Lung microvascular endothelial cell (primary cell): ENCODE measurements at regions not wholly inside any gene's neighbourhood (a gene's known extent, or its start where the extent isn't known, plus 50 kb on each side); places are given as distances from the start of the nearest gene placed in this dataset.
A peak's percentile ranks its signal among the peaks of the same experiment; 100 is the strongest.
"Not testable (repeated sequence)": the region's sequence is repeated elsewhere in the genome, so short reads cannot be mapped to it uniquely, and the experiment has no call there.

Experiments used
- DNase-seq, 2 donors: peaks; one replicate each; pipeline versions ENCODE4 v3.0.0 to v3.0.0-alpha.2; 2010; ENCODE audit warnings: low read depth in 2 of 2

DNA sequence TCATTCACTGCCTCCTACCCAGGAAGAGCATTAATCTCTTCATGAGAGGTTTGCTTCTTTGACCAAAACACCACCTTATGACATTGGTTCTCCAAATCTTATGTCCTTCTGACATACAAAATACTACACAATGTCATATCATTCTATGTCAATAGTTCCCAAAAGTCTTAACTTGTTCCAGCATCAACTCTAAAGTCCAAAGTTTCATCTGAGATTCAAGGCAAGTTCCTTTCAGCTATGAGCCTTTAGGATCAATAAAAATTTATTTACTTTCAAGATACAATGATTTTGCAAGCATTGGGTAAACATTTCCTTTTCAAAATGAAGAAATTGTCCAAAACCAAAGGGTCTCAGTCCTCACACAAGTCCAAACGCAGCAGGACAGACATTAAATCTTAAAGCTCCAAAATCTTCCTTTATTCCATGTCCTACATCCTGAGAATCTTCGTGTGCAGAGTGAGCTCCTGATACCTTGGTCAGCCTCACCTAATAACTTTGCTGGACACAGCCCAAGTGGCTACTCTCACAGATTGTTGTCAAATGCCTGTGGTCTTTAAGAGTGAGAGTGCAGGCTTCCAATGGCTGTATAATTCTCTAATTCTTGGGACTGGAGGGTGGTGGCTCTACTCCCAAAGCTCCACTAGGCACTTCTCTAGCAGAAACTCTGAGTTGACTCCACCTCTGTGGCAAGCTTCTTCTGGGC lies 1668.2 kb downstream of the HACE1 start:
- no peak for DNase-seq

DNA sequence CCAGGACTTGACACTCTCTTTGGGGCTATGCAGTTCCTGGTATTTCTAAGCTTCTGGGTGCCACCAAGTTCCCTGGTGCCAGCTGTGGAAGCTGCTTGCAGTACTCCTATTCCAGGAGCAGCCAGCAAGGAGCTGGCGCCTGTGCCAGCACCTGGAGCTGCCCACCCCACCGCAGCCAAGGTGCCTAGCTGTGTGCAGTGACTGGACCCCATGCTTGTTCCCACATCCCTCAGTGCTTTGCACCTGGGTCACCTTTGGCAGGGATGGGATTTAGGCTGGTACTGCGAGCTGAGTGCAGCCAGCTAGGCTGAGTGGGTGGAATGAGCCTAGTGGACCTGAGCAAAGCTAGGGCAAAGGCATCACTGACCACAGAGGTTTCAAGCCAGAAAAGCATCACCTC lies 1674.9 kb downstream of the HACE1 start:
- no peak for DNase-seq

DNA sequence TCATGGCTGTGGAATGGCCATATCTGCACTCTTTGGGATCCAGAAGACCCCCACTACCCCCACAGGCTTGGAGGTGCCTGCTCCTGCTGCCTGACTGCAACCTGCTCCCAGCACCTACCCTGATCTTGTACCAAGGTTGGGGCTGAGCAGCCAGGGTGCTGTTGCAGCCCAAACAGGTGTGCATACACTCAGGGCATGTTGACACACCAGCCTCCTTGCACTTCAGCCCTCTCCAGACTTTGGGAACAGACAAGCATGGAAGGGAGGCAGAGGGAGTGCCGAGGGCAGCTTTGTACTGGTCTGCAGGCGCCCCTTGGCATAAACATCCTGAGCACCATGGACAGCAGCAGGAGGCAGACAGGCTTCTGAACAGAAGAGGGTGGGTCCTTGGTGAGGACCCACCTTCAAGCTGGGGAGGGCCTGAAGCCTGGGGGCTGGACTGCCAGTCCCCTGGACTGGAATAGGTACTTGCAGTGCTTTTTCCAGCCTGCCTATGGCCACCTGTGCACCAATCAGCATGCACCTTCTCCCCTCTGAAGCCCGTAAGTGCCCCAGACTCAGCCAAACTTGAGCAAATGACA lies 1675.8 kb downstream of the HACE1 start:
- no peak for DNase-seq

DNA sequence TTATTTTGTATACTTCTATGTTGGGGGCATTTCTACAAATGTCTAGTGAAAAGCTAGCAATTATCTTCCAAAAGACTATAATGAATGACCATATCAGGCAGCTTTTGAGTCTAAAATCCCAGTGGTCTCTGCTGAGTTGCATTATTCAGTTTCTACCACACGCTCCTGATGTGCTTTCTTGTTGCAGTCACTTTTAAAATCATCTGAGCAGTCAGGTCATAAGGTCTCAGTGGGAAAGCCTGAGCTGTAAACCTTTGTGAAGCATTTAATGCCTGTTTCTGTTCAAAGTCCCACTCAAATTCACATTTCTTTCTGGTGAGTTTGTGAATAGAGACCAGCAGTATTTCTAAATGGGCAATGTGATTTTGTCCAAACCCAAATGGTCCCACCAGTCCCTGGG lies 1681.5 kb downstream of the HACE1 start:
- no peak for DNase-seq

DNA sequence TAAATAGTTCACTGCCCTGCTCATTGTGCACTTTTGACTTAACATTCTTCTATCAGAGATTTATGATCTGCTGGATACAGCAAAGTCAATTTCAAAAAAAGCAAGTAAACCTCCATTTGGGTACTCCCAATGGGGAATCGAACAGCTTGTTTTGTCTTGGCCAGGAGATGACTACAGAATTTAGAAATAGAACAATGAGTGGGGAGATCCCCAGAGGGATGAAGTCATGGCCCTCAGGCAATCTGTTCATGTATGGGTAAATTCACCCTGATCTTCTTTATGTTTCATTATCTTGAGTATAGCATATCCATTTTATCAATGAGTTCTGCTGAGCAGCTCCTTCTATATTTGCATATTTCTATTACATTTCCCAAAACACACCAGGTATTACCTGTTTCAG lies 1681.9 kb downstream of the HACE1 start:
- no peak for DNase-seq

DNA sequence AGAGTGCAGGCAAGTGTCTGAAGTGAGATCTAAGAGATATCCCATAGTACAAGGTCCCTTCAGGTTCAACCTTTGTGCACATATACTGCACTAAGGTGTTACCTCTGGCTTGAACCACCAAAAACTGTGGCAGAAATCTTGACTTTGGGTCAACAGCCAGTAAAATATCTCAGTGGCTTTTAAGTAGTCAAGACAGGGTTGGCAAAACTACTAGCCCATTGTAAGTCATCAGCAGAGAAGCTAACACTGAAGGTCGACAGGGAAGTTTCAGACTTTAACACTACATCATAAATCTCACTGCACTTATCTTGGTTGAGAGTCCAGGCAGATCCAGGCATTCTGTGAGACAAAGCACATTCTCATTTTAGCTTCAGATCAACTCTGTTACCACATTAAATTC lies 1684.7 kb downstream of the HACE1 start:
- no peak for DNase-seq

DNA sequence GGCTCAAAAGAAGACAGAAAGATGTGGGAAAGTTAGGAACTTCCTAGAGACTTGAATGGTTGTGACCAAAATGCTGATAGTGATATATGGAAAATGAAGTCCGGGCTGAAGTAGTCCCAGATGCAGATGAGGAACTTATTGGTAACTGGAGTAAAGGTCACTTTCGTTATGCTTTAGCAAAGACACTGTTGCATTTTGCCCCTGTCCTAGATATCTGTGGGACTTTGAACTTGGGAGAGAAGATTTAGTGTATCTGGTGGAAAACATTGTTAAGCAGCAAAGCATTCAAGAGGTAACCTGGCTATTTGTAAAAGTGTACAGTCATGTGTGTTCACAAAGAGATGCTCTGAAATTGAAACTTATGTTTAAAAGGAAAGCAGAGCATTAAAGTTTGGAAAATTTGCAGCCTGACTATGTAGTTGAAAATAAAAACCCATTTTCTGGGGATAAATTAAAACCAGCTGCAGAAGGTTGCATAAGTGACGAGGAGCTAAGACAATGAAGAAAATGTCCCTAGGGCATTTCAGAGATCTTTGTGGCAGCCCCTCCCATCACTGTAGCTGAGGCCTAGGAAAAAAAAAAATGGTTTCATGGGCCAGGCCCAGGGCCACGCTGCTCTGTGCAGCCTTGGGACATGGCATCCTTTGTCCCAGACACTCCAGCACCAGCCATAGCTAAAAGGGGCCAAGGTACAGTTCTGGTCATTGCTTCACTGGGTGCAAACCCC lies 1692.2 kb downstream of the HACE1 start:
- DNase-seq, result no peak

DNA sequence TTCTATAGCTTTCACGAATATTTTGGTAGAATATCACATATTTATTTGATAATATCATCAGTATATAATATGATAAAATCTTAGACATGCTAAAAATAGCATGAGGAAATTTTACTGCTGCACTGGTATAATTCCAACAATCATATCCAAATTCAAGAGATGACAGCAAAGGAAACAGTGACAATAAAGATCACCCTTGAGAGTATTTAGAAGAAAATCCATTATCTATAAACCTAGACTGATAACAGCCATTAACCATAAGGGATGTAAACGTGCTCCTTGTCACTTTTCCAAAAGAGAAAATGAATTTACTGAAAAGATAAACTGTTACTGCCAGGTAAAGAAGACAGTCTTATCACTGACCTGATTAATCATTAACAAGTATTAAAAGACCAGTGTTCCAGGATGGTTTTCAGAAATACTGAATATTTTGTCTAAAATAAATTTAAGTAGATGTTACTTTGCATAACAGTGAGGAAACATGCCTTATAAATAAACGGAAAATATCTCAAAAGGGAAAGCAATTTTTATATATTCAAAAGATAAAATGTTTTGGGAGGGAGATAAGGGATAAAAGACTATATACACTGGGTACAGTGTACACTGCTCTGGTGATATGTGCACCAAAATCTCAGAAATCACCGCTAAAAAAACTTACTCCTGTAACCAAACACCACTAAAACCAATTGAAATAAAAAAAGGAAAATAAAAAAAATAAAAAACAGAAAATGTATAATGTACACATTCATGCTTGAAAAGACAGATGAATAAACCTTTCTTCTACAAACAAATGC lies 1704.7 kb downstream of the HACE1 start:
- DNase-seq, result no peak

DNA sequence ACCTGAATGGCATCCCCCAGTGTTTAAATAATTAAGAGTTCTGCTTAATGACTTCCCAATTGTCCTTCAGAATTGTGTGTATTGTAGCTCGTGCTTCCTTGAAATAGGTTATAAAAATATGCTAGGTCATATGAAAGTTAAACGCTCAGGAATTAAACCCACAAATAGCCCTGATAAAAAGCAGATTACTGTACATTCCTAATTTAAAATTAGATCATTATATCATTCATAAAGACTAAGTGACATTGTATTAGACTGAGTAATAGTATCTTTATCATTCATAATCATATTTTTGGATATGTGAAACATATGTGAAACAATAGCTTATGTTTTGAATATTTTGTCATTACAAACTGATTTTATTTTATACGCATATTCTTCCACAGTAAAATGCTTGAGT lies 1706.7 kb downstream of the HACE1 start:
- no peak for DNase-seq

DNA sequence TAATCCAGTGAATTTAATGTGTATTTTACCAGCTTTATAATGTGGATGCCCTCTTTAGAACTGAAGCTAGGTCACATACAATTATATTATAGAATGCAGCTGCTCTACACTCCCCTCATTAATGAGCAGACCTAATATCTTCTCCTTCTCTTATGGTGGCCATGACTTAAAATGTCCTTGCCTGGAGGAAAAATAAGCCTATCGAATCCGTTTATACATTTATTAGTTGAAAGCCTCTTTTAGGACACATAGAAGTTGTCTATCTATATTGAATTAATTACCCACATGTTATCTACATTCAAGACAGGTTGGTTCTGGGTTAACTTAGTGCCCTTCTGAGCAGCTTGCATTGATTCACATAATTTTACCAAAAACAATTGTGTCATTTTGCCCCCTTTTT lies 1716.8 kb downstream of the HACE1 start:
- DNase-seq, result no peak

DNA sequence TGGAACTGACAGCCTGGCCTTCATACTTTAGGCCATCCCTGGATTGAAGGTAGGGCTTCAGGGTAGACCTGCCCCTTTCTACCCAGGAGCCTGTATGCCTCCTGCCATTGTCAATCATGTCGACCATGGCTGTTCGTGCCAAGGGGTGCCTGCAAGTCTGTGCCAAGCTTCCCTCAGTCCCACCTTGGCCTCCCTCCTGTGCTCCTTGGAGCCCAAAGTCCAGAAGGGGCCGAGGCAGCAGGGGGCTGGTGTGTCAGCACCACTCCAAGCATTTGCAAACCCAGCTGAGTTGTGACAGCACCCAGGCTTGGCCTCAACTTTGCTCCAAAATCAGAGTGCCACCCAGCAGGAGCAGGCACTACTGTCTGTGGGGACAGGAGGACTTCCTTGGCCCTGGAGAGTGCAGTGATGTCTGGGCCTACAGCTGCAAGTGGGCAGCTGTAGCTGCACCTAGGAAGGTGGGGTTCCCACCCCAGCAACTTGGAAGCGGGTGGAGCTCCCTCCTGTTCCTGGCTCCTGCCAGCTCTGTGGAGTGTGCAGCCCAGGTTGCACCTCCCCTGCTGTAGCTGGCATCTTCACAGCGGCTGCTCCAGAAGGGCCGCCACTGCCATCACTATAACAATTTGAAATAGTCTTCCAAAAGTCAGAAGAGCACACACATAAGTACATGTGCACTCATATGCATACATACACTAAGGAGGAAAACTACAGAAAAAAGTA lies 1719.3 kb downstream of the HACE1 start:
- no peak for DNase-seq

DNA sequence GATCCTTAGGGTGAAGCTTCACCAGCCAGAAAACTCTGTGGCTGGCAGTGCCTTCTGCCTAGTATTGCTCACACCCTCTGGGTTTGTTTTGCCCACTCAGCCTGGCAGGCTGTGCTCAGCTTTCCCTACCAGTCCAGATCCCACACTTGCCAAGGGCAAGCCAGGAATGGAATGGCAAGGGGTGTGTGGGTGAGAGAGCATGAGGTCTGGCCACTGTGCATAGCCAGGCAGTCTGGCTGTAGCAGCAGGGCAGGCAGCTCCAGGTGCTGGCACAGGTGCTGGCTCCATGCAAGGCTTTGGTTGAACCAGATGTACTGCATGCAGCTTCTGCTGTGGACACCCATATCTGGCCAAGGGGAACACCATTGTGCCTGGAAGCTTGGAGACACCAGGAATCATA lies 1720.3 kb downstream of the HACE1 start:
- no peak for DNase-seq

DNA sequence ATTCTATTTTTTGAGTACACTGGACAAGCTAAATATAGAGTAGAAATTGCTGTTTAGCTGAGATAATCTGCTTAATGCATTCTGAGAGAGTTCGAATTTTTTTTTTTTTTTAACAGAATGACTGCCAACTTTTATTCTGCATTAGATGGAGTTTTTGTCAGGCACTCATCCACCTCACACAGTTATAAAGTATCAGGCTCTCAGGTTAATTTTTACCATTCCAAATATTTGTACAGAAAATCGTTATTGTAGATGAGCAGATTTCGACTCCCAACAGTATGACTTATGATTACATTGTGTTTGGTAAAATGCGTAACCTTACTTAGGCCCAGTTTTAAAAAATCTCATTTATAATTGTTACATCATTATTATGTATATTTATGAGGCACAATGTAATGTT lies 1731.0 kb downstream of the GRIK2 start:
- DNase-seq, result no peak

DNA sequence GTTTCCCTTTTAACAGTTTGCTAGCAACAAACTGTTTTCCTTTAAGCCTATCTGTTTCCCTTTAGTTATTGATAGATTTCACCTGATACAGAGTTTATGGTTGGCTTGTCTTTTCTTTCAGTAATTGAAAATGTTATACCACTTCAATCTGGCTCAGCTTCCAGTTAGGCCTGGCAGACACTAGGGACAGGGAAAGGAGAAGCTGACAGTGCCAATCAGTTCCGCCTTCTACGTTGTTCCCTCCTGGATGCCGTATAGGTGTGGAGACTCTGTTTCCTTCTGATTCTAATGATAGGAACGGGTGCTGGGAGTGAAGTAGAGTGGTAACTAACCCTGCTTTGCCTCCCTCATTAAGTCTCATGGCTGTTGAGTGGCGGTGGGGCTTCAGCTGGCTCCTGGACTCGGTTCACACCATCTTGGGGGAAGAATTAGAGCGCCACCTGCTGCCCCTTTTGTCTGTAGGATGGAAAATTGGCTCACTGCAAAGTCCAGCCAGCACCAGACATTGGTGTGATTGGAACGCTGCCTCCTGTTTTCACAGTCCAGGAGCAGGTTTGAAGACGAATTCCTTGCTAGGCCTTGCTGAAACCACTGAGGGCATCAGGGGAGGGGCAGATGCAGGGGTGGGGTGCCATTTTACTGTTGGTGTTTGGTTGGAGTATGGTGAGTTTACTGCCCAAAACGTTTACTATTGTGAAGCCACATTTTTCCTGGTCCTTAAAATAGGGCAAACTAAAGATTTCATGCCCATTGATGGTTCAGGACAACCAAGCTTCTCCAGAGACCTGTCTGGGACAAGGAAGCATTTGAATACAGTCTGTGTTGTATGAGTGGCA lies 1729.5 kb downstream of the GRIK2 start:
- DNase-seq, result peak in 1 of 2 donors; percentile 11

DNA sequence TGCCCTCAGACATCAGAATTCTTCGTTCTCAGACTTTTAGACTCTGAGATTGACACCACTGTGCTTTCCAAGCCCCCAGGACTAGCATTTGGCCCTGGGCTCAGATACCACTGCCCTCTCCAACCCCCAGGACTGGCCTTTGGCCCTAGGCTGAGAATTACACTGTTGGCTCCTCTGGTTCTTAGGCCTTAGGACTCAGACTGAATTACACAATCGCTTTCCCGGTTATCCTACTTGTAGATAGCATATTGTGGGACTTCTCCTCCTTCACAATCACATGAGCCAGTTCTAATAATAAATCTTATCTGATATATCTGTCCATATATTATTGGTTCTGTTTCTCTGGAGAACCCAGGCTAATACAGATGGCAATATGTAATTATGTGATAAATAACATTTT lies 1725.5 kb downstream of the GRIK2 start:
- no peak for DNase-seq

DNA sequence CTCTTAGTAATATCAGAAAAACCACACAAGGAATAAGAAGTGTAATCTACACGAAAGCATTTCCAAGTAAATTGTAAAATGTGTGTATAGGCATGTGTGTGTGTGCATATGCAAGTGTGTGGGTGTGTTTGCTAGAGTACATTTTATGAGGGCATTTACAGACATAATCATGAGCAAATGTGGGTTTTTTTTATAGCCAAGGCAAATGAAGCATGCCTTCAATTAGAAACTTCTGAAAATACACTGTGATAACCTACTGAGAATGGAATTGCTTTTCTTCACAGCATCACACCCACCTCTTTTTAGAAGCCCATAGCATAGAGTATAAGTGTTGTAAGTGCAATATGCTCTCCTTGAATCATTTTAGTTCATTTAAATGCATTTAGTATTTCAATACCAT lies 1721.1 kb downstream of the GRIK2 start:
- DNase-seq, result no peak

DNA sequence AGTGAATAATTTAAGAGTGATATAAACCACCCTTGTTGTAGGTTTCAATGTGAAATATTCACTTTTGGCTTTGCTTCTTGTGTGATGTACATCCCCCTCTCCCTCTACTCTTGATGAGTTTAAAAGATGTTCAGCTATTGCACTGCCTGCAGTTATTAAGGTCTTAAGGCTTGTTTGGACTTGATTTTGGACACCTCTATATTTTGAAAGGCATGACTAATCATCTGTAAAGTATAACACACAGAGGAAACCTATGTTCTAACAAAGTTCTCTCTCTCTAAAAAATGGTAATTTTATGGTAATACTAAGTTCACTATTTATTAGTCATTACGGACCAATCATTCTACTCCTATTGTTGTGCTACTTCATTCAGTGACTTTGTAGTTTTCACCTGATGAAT lies 1719.9 kb downstream of the GRIK2 start:
- no peak for DNase-seq

DNA sequence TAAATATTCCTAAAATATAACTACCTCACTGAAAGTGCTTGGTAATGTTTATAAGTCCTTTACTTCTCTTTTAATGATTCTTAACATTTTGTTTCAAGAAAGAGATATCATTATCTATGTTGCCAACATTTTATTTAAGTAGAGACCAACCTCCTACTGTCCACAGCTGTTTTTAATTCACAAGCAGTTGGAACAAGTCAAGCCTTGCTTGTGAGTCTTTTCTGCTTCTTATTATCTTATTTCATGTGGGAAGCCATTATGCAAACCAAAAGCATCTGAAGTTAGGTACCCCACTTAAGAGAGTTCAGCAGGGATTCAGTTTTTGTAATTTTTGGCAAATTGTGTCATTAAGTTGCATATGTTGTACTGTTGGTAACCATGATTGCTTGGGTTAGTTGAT lies 1714.5 kb downstream of the GRIK2 start:
- no peak for DNase-seq

DNA sequence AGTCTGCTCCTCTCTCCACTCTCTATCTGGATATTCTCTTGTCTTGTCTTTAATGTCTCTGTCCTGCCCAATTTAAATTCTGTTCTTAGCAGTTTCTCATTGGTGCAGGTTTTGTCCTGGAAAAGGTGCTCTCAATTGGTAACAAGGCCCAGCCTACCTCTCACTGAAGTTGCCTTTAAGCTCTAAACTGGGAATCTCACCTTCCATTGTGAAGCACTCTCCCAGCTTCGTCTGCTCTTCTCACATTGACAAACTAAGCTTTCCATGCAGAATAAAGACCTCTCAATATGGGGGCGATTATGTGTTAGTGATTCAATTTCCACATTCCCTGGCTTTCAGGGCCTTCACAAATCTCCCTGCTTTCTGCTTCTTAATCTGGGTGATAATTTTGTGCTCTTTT lies 1712.2 kb downstream of the GRIK2 start:
- no peak for DNase-seq

DNA sequence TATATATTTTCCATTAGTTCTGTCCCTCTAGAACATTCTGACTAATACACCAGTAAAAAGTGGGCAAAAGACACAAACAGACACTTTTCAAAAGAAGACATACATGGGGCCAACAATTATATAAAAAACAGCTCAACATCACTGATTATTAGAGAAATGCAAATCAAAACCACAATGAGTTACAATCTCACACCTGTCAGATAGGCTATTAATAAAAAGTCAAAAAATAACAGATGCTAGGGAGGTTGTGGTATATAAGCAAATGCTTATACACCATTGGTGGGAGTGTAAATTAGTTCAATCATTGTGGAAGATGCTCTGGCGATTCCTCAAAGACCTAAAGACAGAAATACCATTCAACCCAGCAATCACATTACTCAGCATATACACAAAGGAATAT lies 1707.8 kb downstream of the GRIK2 start:
- DNase-seq, result no peak

DNA sequence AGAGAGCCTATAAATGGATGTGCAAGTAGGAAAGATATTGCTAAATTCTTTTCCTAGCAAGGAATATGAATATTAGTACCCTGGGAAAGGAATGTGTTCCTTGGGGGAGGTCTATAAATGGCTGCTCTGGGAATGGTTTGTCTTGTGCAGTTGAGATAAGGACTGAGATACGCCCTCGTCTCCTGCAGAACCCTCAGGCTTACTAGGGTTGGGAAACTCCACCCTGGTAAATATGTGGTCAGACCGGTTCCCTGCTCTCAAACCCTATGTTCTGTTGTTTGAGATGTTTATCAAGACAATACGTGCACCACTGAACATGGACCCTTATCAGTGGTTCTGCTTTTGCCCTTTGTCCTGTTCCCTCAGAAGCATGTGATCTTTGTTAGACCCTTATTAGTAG lies 1698.9 kb downstream of the GRIK2 start:
- not testable (repeated sequence) for DNase-seq
